Stimulated activated memory B cell treated with anti-CD40 and anti-IgM and Interleukin-4, amounts not matched to agents 10 μg/mL and 1 μg/mL and 100 μg/mL, for 72 hours (primary cell): ENCODE measurements at regions not wholly inside any gene's neighbourhood (a gene's known extent, or its start where the extent isn't known, plus 50 kb on each side); places are given as distances from the start of the nearest gene placed in this dataset.

Experiments
- ATAC-seq: fragments of 150-1000 bp; cut with Tn5 transposase; 2 replicates; pipeline ENCODE4 v1.10.0; 2021
- H3K27ac Mint-ChIP-seq: one replicate; pipeline ENCODE4 v1.8.0; 2022; ENCODE audit warnings: mild to moderate bottlenecking, mixed read lengths
- H3K27me3 Mint-ChIP-seq: one replicate; pipeline ENCODE4 v1.8.0; 2022; ENCODE audit warnings: mixed read lengths
- H3K36me3 Mint-ChIP-seq: one replicate; pipeline ENCODE4 v1.8.0; 2022; ENCODE audit warnings: mixed read lengths
- H3K4me1 Mint-ChIP-seq: one replicate; pipeline ENCODE4 v1.8.0; 2022; ENCODE audit warnings: mixed read lengths
- H3K4me3 Mint-ChIP-seq: one replicate; pipeline ENCODE4 v1.8.0; 2022; ENCODE audit warnings: mild to moderate bottlenecking, moderate library complexity, mixed read lengths
- H3K9me3 Mint-ChIP-seq: one replicate; pipeline ENCODE4 v1.8.0; 2022; ENCODE audit warnings: mixed read lengths

GRCh38 chr1:209241487-209241886 lies 342.0 kb upstream of the CAMK1G start:
- Mint-ChIP-seq H3K4me1 (no peaks in the 10 kb centered on the region), H3K9me3 (no peaks in the 10 kb centered on the region), H3K4me3 (no peak overlapping the region), H3K27ac (no peak overlapping the region), H3K27me3 (peaks cover 10% of the 10 kb centered on the region), H3K36me3 (no peaks in the 10 kb centered on the region)
- ATAC-seq: no peak

DNA sequence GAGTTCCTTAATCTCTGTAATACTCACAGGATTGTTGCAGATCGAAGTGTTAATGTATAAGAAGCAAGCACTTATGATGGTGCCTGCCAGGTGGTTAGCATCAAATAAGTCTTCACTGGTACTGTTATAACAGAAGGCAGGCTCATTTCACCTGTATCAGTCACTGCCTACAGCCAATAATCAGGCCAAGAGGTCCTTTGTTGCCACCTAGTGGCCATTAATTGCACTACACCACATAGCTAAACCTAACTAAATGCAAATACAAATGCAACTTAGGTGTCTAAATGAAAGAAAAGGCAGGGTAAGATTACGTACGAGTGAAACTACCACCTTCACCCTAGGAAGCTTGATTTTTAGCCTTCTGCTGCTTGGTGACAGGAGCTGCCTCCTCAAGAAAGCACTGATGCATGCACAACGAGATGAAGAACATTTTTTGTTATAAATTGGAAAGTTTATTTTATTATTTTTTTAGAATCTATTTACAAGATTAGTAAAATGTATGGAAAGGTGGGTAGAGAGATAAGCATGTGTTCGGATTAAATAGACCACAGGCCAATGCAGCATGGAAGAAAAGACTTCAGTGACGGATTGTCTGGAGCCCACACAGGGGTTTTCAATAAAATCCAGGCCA lies 334.8 kb upstream of the CAMK1G start:
- no peaks in the 10 kb centered on the region for H3K27me3 Mint-ChIP-seq
- ATAC-seq: no peak
- H3K36me3 Mint-ChIP-seq: no peaks in the 10 kb centered on the region
- H3K27ac Mint-ChIP-seq: no peak overlapping the region
- no peak overlapping the region for H3K4me3 Mint-ChIP-seq
- no peaks in the 10 kb centered on the region for H3K9me3 Mint-ChIP-seq
- H3K4me1 Mint-ChIP-seq: no peaks in the 10 kb centered on the region

DNA sequence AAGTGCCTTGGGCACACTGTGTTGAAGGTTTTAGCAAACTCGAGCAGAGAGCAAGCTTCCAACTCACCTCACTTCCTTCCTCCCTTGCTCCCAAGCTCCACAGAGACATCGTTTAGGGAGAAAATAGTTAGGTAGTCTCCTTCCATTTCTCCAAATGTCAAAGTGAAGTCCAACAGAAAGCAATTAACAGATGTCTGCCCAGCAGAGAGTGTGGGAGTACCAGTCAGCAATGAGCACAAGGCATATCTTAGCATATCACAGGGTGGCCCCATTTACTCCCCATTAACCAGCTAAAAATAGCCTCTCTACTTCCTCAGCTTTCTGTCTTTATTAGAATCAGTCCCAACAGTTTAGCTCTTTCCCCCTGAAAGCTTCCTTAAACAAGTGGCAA lies 334.2 kb upstream of the CAMK1G start:
- H3K4me1 Mint-ChIP-seq: no peaks in the 10 kb centered on the region
- no peak overlapping the region for H3K4me3 Mint-ChIP-seq
- H3K9me3 Mint-ChIP-seq: no peaks in the 10 kb centered on the region
- H3K36me3 Mint-ChIP-seq: no peaks in the 10 kb centered on the region
- no peak overlapping the region for H3K27ac Mint-ChIP-seq
- H3K27me3 Mint-ChIP-seq: no peaks in the 10 kb centered on the region
- no peak for ATAC-seq

- no peak for ATAC-seq
- H3K4me1 Mint-ChIP-seq: no peaks in the 10 kb centered on the region
- H3K36me3 Mint-ChIP-seq: no peaks in the 10 kb centered on the region
Measured at GRCh38 chr1:209249785-209250440, 333.6 kb upstream of the CAMK1G start.

GRCh38 chr1:209250861-209251636 lies 332.5 kb upstream of the CAMK1G start:
- Mint-ChIP-seq H3K27me3 (no peaks in the 10 kb centered on the region), H3K9me3 (peaks cover 3% of the 10 kb centered on the region), H3K36me3 (no peaks in the 10 kb centered on the region), H3K4me1 (no peaks in the 10 kb centered on the region), H3K27ac (no peak overlapping the region), H3K4me3 (no peak overlapping the region)
- ATAC-seq: no peak

More at GRCh38 chr1:209249785-209250440, 333.6 kb upstream of the CAMK1G start:
- Mint-ChIP-seq H3K4me3 (no peak overlapping the region), H3K27me3 (no peaks in the 10 kb centered on the region), H3K27ac (no peak overlapping the region), H3K9me3 (no peaks in the 10 kb centered on the region)

GRCh38 chr1:209256766-209257350 lies 326.7 kb upstream of the CAMK1G start:
- no peaks in the 10 kb centered on the region for H3K27me3 Mint-ChIP-seq
- H3K9me3 Mint-ChIP-seq: peaks cover 15% of the 10 kb centered on the region
- H3K4me3 Mint-ChIP-seq: no peak overlapping the region
- no peaks in the 10 kb centered on the region for H3K36me3 Mint-ChIP-seq
- no peak overlapping the region for H3K27ac Mint-ChIP-seq
- no peaks in the 10 kb centered on the region for H3K4me1 Mint-ChIP-seq
- no peak for ATAC-seq

GRCh38 chr1:209257454-209257853 lies 326.1 kb upstream of the CAMK1G start:
- Mint-ChIP-seq H3K36me3 (no peaks in the 10 kb centered on the region), H3K27ac (no peak overlapping the region)
- ATAC-seq: no peak

GRCh38 chr1:209260136-209260535 lies 323.4 kb upstream of the CAMK1G start:
- Mint-ChIP-seq H3K4me3 (no peak overlapping the region), H3K36me3 (no peaks in the 10 kb centered on the region), H3K9me3 (peaks cover 15% of the 10 kb centered on the region), H3K27ac (no peak overlapping the region), H3K4me1 (no peaks in the 10 kb centered on the region), H3K27me3 (no peaks in the 10 kb centered on the region)
- no peak for ATAC-seq

More at GRCh38 chr1:209257454-209257853, 326.1 kb upstream of the CAMK1G start:
- Mint-ChIP-seq H3K9me3 (peaks cover 15% of the 10 kb centered on the region), H3K4me3 (no peak overlapping the region), H3K4me1 (no peaks in the 10 kb centered on the region), H3K27me3 (no peaks in the 10 kb centered on the region)

GRCh38 chr1:209262631-209263030 lies 320.9 kb upstream of the CAMK1G start:
- Mint-ChIP-seq H3K36me3 (no peaks in the 10 kb centered on the region), H3K9me3 (peaks cover 9% of the 10 kb centered on the region), H3K27ac (no peak overlapping the region), H3K27me3 (no peaks in the 10 kb centered on the region), H3K4me3 (no peak overlapping the region), H3K4me1 (no peaks in the 10 kb centered on the region)
- ATAC-seq: no peak

DNA sequence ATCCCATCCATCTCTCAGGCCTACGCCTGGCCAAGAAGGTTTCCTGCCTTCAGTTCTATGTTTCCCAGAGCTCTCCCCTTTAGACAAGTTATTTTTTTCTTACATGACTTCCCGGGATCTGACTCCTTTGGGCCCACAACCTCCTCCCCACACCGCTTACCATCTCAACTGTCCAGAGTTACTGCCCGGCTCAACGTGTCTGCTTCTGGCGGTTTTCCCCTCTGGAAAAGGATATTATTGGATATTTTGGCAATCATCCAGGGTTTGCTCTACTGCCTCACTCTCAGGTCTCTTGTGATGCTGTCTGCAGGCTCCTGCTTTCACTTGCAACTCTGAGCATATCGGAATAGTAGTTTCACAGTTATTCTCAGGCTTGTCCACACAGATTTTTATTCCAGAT lies 318.2 kb upstream of the CAMK1G start:
- no peaks in the 10 kb centered on the region for H3K4me1 Mint-ChIP-seq
- H3K9me3 Mint-ChIP-seq: no peaks in the 10 kb centered on the region
- H3K27me3 Mint-ChIP-seq: no peaks in the 10 kb centered on the region
- H3K4me3 Mint-ChIP-seq: no peak overlapping the region
- no peak for ATAC-seq
- H3K36me3 Mint-ChIP-seq: no peaks in the 10 kb centered on the region
- no peak overlapping the region for H3K27ac Mint-ChIP-seq

GRCh38 chr1:209266590-209267205 lies 316.8 kb upstream of the CAMK1G start:
- no peaks in the 10 kb centered on the region for H3K36me3 Mint-ChIP-seq
- H3K27me3 Mint-ChIP-seq: no peaks in the 10 kb centered on the region
- H3K9me3 Mint-ChIP-seq: peaks cover 7% of the 10 kb centered on the region
- no peak overlapping the region for H3K27ac Mint-ChIP-seq
- no peak for ATAC-seq
- H3K4me3 Mint-ChIP-seq: no peak overlapping the region
- H3K4me1 Mint-ChIP-seq: no peaks in the 10 kb centered on the region

DNA sequence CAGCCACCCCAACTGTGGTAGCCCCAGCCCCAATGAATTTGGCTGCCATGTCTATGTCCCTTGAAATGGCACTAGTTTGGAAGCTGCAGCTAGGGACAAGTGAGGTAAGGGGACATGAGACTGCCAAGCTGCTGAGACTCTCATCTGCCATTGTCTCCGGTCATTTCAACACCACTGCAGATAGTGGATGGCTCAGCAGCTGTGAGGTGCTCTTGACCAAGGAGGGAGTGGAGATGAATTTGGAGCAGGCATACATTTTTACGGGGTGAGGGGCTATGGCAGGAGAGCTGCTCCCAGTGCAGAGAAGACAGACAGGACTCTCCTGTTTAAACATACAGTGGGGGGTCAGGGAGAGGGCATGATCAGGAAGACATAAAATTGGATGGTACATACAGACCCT lies 315.5 kb upstream of the CAMK1G start:
- no peak for ATAC-seq

DNA sequence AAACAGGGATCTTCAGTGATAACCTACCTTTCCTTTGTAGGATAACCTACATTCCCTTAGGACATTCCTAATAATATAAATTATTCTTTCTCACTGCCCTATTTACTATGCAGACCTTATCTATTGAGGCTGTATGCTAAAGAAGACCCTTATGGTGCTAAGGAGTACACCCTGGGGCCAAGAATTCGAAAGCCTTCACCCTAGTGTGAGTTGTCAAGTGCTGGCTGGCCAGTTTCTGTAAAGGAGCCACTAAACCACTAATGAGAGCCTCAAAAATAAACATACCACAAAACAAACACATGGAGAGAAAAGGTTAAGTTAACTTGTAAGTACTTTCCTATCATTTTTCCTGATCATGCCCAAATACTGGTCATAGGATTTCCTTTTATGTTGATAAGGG lies 315.0 kb upstream of the CAMK1G start:
- Mint-ChIP-seq H3K4me1 (no peaks in the 10 kb centered on the region), H3K36me3 (no peaks in the 10 kb centered on the region), H3K4me3 (no peak overlapping the region), H3K9me3 (peaks cover 7% of the 10 kb centered on the region), H3K27me3 (no peaks in the 10 kb centered on the region), H3K27ac (no peak overlapping the region)
- no peak for ATAC-seq

More for the DNA sequence above, 315.5 kb upstream of the CAMK1G start:
- Mint-ChIP-seq H3K27me3 (no peaks in the 10 kb centered on the region), H3K9me3 (peaks cover 7% of the 10 kb centered on the region), H3K4me1 (no peaks in the 10 kb centered on the region), H3K36me3 (no peaks in the 10 kb centered on the region), H3K4me3 (no peak overlapping the region), H3K27ac (no peak overlapping the region)

DNA sequence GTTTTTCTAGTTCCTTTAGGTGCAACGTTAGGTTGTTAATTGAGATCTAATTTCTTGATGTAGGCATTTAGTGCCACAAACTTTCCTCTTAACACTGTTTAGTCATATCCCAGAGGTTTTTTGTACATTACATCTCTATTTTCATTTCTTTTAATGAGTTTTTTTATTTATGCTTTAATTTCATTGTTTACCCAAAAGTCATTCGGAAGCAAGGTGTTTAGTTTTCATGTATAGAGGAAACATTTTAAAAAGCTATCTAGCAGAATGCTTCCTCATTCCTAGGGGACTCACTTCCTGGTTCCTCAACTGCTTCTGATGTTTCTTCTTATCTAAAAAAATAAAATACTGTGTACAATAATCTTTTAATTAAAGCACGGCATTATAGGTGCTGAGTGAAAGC lies 307.2 kb upstream of the CAMK1G start:
- no peak overlapping the region for H3K27ac Mint-ChIP-seq
- H3K9me3 Mint-ChIP-seq: peaks cover 9% of the 10 kb centered on the region
- ATAC-seq: no peak
- H3K4me3 Mint-ChIP-seq: no peak overlapping the region
- no peaks in the 10 kb centered on the region for H3K27me3 Mint-ChIP-seq
- no peaks in the 10 kb centered on the region for H3K4me1 Mint-ChIP-seq
- H3K36me3 Mint-ChIP-seq: no peaks in the 10 kb centered on the region

DNA sequence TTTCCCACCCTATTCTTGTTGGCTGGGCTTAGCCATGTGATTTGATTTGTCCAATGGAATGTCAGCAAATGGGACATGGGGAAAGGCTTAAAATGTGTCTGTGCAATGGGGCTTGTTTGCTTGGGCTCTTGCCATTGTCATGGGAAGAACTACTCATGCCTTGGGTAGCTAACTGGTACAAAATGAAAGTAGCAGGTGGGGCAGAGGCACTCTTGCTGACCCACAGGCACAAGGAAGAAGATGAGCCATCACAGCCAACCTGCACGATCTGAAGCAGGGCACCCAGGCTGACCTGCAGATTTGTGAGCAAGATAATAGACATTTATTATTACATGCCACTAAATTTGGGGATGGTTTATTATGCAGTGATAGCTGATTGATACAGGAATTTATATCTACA lies 305.9 kb upstream of the CAMK1G start:
- peaks cover 6% of the 10 kb centered on the region for H3K9me3 Mint-ChIP-seq
- H3K36me3 Mint-ChIP-seq: no peaks in the 10 kb centered on the region
- no peak for ATAC-seq
- no peak overlapping the region for H3K4me3 Mint-ChIP-seq
- H3K27ac Mint-ChIP-seq: no peak overlapping the region
- H3K27me3 Mint-ChIP-seq: no peaks in the 10 kb centered on the region
- no peaks in the 10 kb centered on the region for H3K4me1 Mint-ChIP-seq
